Suppressor macrophage treated with lipopolysaccharide for 4 hours (primary cell): ENCODE measurements at regions not wholly inside any gene's neighbourhood (a gene's known extent, or its start where the extent isn't known, plus 50 kb on each side); places are given as distances from the start of the nearest gene placed in this dataset.
"Not testable (repeated sequence)": the region's sequence is repeated elsewhere in the genome, so short reads cannot be mapped to it uniquely, and the experiment has no call there.

Source experiments
- DNase-seq: peaks from one replicate; pipeline ENCODE4 v3.0.0-alpha.2; 2020

DNA sequence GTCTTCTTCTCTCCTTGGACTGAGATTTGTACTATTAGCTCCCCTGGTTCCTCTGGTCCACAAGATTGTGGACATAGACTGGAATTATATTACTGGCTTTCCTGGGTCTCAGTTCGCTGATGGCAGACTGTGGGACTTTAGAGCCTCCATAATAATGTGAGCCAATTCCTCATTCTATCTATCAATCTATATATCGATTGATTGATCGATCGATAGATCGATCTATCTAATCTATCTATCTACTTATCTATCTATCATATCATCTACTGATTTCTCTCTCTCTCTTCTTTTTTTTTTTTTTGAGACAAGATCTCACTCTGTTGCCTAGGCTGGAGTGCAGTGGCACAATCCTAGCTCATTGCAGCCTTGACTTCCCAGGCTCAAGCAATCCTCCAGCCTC is 51.5 kb upstream of the DDR1 start:
- no peak for DNase-seq

- DNase-seq: peak; percentile 41
These were observed 53.9 kb upstream of the DDR1 start for GRCh38 chr6:30830438-30830837.

GRCh38 chr6:30829639-30830255 is 54.6 kb upstream of the DDR1 start:
- no peak for DNase-seq

DNA sequence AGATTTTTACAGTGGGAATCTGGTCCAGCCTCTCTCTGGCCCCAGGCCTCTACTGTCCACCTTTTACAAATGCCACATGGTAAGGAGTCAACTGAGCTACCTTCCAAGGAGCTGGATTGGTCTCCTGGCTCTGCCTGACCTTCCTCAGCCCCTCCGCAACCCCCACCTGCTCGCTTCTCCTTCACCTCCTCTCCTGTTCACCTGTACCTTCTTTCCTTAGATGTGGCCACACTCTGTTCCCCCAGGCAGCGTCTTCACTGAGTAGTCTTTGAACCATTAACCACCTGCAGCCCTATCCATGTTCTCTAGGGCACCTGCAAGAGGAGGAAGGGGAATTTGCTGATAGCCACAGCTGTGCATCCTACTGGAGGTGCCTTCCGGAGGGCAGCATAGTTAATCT is 55.3 kb upstream of the DDR1 start:
- DNase-seq: no peak

DNA sequence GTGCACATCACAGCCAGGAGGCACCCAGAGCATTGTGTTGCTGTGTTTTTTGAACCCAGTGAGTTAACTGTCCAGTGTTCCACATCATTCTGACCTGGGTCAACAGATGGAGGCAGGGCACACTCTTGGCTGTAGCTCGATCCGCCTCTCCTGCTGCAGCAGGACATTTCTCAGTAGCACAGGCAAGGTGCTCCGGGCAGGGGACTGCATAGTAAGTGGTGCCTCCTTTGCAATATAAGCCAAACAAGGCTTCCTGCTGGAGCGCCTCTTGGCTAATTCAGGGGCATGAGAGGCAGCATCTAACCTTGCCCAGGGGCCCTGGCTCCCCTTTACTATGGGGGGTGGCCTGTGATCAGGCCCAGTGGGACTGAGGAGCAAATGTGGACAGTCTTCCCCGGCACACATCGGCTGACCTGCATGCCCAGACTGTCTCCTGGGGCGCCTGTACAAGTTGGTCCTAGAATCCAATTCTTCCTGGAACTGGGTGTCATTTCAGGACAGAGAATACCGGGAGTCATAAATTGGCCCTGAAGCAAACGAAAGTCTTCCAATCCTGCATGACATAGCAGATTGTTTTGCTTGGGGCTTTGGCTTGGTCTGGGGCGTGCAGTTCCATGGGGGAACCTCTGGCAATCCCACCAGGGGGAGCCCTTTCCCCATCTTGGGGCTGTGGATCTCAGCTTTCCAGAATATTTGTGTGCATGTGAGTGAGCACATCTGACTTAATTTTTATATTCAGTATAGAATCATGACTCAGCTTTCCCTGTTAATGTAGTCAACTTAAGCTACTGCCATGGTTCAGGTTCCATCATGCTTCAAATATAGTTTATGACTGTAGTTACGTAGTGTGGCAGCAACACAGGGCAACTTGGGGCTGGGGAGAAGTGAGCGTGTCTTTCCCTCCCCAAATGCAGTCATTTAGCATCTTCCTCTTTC is 56.0 kb upstream of the DDR1 start:
- DNase-seq: peak; percentile 89

GRCh38 chr6:30826961-30827342 is 57.4 kb upstream of the DDR1 start:
- no peak for DNase-seq

GRCh38 chr6:30824698-30825097 is 59.6 kb upstream of the DDR1 start:
- DNase-seq: no peak

DNA sequence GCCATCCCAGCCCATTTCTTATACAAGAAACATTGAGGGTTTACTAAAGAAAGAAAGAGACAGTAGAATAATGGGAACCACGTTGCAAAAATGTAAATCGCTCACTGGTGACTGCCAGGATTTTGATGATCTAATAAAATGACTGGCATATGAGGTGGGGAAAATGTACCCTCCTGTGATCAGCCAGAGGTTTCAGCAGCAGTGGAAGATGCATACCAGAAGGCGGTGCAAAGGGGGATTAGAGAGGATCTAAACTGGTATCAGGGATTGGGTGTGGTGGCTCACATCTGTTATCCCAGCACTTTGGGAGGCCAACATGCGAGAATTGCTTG is 60.8 kb upstream of the DDR1 start:
- DNase-seq: peak; percentile 68

DNA sequence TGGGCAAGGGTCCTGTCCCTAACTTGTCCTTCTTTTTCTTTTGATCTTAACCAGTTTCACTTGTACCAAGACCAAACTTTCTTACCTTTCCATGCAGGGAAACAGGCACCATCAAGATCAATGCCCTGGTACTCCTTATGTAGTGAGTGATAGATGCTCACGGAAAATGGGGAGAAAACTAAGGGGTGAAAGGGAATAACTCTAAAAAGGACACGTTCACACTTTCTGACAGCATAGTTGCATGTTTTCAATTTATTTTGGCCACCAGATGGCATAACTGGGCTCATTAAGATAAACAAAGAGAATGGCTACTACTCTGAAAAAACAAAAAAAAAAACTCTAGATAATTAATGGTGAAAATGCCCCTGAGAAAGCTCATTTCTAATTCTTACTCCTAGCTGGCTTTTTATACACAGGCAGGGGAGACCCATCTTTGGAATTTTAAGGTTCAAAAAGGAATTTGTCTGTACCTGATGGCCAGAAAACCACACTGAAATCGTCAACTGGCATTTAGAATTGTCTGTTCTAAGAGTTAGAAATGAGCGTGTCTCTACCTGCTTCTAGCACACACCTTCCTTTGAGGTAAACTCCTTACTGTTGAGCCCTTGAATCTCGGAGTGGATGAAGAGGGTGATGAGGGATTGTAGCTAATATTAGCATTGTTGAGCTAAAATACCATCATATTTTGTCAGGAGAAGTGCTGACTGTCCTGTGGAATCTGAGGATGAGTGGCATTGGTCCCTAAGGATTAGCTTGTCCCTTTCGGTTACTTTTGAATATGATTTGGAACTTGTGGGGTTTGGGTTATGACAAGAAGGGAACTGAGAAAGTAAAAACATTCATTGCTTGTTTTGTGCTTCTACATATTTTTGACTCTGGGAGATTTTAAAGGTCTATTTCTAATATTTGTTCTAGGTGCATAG is 62.2 kb upstream of the DDR1 start:
- DNase-seq: peak; percentile 67

DNA sequence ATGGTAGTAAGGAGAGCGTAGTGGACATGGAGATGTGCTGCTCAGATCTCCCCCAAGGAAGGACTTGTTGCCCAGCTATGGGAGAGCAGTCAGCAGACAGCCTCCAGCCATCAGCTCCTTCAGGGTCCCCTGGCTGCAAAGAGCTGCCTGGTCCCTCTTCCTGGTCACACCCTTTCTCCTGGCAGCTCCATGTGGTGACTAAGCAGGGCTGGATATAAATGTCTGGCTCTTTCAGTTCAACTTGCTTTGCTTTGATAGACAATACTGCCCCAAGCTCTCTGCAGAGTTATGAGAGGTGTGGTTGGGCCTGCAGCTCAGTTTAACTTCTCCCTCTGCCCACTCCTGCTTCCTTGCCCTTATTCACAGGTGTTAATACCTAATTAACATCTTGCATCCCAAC is 64.1 kb upstream of the DDR1 start:
- DNase-seq: no peak

- peak; percentile 70 for DNase-seq
These were observed 64.9 kb upstream of the DDR1 start for GRCh38 chr6:30819297-30819917.

GRCh38 chr6:30818391-30818841 is 65.9 kb upstream of the DDR1 start:
- DNase-seq: peak; percentile 84

- peak; percentile 95 for DNase-seq
These were observed 67.3 kb upstream of the DDR1 start for GRCh38 chr6:30816791-30817739.

- DNase-seq: not testable (repeated sequence)
These were observed 68.0 kb upstream of the DDR1 start for GRCh38 chr6:30816296-30816695.

- not testable (repeated sequence) for DNase-seq
These were observed 69.1 kb upstream of the DDR1 start for GRCh38 chr6:30815041-30815742.

DNA sequence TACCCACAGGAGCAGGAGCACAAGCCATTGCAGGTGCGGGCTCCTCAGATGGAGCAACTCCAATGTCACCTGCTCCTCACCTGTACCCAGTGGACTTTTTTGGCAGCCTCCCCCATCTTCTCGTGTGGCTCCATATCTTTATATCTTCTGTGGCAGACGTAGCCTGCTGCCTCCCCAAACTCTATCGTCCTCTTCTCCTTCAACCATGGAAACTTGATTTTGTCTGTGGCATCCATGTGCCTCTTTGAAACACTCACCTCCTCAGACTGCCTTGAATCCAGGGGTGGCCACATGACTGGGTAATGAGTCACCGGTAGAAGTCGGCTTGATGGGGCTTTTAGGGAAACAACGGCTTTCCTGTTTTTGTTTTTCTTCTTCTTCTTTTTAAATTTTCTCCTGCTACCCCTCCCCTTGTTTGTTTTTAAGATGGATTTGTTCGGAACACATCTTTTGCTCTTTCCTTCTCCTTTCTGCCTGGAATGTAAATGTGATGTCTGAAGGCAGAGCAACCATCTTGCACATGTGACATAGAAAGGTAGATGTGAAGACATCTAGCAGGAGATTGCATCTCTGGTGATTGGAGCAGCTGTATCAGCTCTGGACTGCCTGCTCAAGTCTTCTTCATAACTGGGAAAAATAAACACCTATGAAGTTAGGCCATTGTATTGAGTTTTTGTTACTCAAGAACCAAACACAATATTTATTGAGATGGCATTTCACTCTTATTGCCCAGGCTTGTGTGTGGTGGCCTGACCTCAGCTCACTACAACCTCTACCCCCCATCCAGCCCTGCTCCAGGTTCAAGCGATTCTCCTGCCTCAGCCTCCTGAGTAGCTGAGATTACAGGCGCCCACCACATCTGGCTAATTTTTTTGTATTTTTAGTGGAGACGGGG is 69.9 kb upstream of the DDR1 start:
- DNase-seq: peak; percentile 79

- peak; percentile 46 for DNase-seq
These were observed 69.3 kb upstream of the IER3 start for GRCh38 chr6:30813631-30814145.

GRCh38 chr6:30810813-30811339 is 66.5 kb upstream of the IER3 start:
- DNase-seq: no peak

- DNase-seq: not testable (repeated sequence)
These were observed 63.2 kb upstream of the IER3 start for GRCh38 chr6:30807566-30807965.
